Omental fat pad (tissue), 3 donors: ENCODE measurements at regions not wholly inside any gene's neighbourhood (a gene's known extent, or its start where the extent isn't known, plus 50 kb on each side); places are given as distances from the start of the nearest gene placed in this dataset.

Experiments used
- ATAC-seq: fragments of 150-250 bp; one replicate; pipeline ENCODE4 v1.9.1; 2016; ENCODE audit warnings: mild to moderate bottlenecking, moderate library complexity; ENCODE audit not compliant: low FRiP score
- DNase-seq: peaks from one replicate; pipeline ENCODE4 v3.0.0-alpha.2; 2019; ENCODE audit warnings: low spot score
- CTCF ChIP-seq, 3 donors: fragments of 450-650 bp; IDR thresholded peaks; one replicate each; pipeline ENCODE4 v1.5.1; 2016 to 2017; ENCODE audit warnings: antibody characterized with exemption in 3 of 3, mild to moderate bottlenecking in 3 of 3, moderate library complexity in 2 of 3

GRCh38 chr2:217070043-217070430, 210.2 kb upstream of the TNP1 start:
- TF ChIP-seq CTCF (IDR thresholded peaks at IDR 0.05) = no peak
- DNase-seq (no peak), ATAC-seq (no peak)

GRCh38 chr2:217069263-217070042, 209.6 kb upstream of the TNP1 start:
- DNase-seq (no peak), ATAC-seq (no peak)
- TF ChIP-seq CTCF (IDR thresholded peaks at IDR 0.05) = no peak

- no peak for TF ChIP-seq CTCF (IDR thresholded peaks at IDR 0.05)
- no peak for DNase-seq
- no peak for ATAC-seq
Measured at GRCh38 chr2:217068677-217069250, 208.9 kb upstream of the TNP1 start.

- no peak for TF ChIP-seq CTCF (IDR thresholded peaks at IDR 0.05)
- no peak for ATAC-seq
- DNase-seq = no peak
Measured at GRCh38 chr2:217067787-217068186, 207.9 kb upstream of the TNP1 start.

- TF ChIP-seq CTCF (IDR thresholded peaks at IDR 0.05) = no peak
- ATAC-seq (no peak), DNase-seq (no peak)
Measured at GRCh38 chr2:217066510-217067270, 206.8 kb upstream of the TNP1 start.

GRCh38 chr2:217065695-217066405, 206.0 kb upstream of the TNP1 start:
- peak; percentile 55 for ATAC-seq
- TF ChIP-seq CTCF (IDR thresholded peaks at IDR 0.05) = no peak
- DNase-seq = no peak
